ENCODE measurements at regions not wholly inside any gene's neighbourhood (a gene's known extent, or its start where the extent isn't known, plus 50 kb on each side); places are given as distances from the start of the nearest gene placed in this dataset.

GRCh38 chr16:62130101-62130500, 93.9 kb upstream of the CDH8 start:
- no peaks in the 10 kb centered on the region for H3K27me3 ChIP-seq (ENCODE audit: insufficient read depth, poor library complexity, severe bottlenecking)
- no peak for DNase-seq (ENCODE audit: low read depth in 1 of 2, low spot score in 1 of 2)
- no peak overlapping the region for H3K27ac ChIP-seq (replicated peaks)
- H3K4me3 ChIP-seq (replicated peaks; ENCODE audit: insufficient read depth, low read length), result no peak overlapping the region
- no peak for TF ChIP-seq SPI1 (IDR thresholded peaks at IDR 0.05; ENCODE audit: borderline replicate concordance, low read depth)
- TF ChIP-seq POLR2AphosphoS5 (IDR thresholded peaks at IDR 0.05; ENCODE audit: low read depth), result no peak
- TF ChIP-seq REST (IDR thresholded peaks at IDR 0.05; ENCODE audit: insufficient replicate concordance, low read depth), result no peak

- H3K27ac ChIP-seq (replicated peaks), result no peak overlapping the region
- DNase-seq (ENCODE audit: low read depth in 1 of 2, low spot score in 1 of 2), result no peak
- TF ChIP-seq CTCF (IDR thresholded peaks at IDR 0.05; ENCODE audit: insufficient read depth, low read length) (no peak), REST (IDR thresholded peaks at IDR 0.05; ENCODE audit: insufficient replicate concordance, low read depth) (no peak), POLR2AphosphoS5 (IDR thresholded peaks at IDR 0.05; ENCODE audit: low read depth) (no peak), GABPA (IDR thresholded peaks at IDR 0.05; ENCODE audit: low read depth) (no peak), SPI1 (IDR thresholded peaks at IDR 0.05; ENCODE audit: borderline replicate concordance, low read depth) (no peak)
- no peak overlapping the region for H3K4me3 ChIP-seq (replicated peaks; ENCODE audit: insufficient read depth, low read length)
- no peaks in the 10 kb centered on the region for H3K27me3 ChIP-seq (ENCODE audit: insufficient read depth, poor library complexity, severe bottlenecking)
Observed at GRCh38 chr16:62105244-62105643, 69.0 kb upstream of the CDH8 start.

- Histone ChIP-seq H3K27me3 (ENCODE audit: insufficient read depth, poor library complexity, severe bottlenecking) (no peaks in the 10 kb centered on the region), H3K27ac (replicated peaks) (no peak overlapping the region), H3K4me3 (replicated peaks; ENCODE audit: insufficient read depth, low read length) (no peak overlapping the region)
- TF ChIP-seq POLR2AphosphoS5 (IDR thresholded peaks at IDR 0.05; ENCODE audit: low read depth), result no peak
- TF ChIP-seq CTCF (IDR thresholded peaks at IDR 0.05; ENCODE audit: insufficient read depth, low read length), result no peak
- TF ChIP-seq REST (IDR thresholded peaks at IDR 0.05; ENCODE audit: insufficient replicate concordance, low read depth), result no peak
- no peak for TF ChIP-seq SPI1 (IDR thresholded peaks at IDR 0.05; ENCODE audit: borderline replicate concordance, low read depth)
- no peak for TF ChIP-seq GABPA (IDR thresholded peaks at IDR 0.05; ENCODE audit: low read depth)
- DNase-seq (ENCODE audit: low read depth in 1 of 2, low spot score in 1 of 2), result no peak
Observed at GRCh38 chr16:62102588-62102987, 66.3 kb upstream of the CDH8 start.

GRCh38 chr16:62100651-62101050, 64.4 kb upstream of the CDH8 start:
- Histone ChIP-seq H3K27ac (replicated peaks) (no peak overlapping the region), H3K27me3 (ENCODE audit: insufficient read depth, poor library complexity, severe bottlenecking) (no peaks in the 10 kb centered on the region), H3K4me3 (replicated peaks; ENCODE audit: insufficient read depth, low read length) (no peak overlapping the region)
- TF ChIP-seq CTCF (IDR thresholded peaks at IDR 0.05; ENCODE audit: insufficient read depth, low read length), result no peak
- no peak for TF ChIP-seq POLR2AphosphoS5 (IDR thresholded peaks at IDR 0.05; ENCODE audit: low read depth)
- no peak for TF ChIP-seq GABPA (IDR thresholded peaks at IDR 0.05; ENCODE audit: low read depth)
- TF ChIP-seq SPI1 (IDR thresholded peaks at IDR 0.05; ENCODE audit: borderline replicate concordance, low read depth), result no peak
- TF ChIP-seq REST (IDR thresholded peaks at IDR 0.05; ENCODE audit: insufficient replicate concordance, low read depth), result no peak
- no peak for DNase-seq (ENCODE audit: low read depth in 1 of 2, low spot score in 1 of 2)

Measured in HL-60 (cell line).